ENCODE measurements at regions not wholly inside any gene's neighbourhood (a gene's known extent, or its start where the extent isn't known, plus 50 kb on each side); places are given as distances from the start of the nearest gene placed in this dataset.

GRCh38 chr6:91155129-91155785 lies 568.4 kb upstream of the MAP3K7 start:
- ATAC-seq (no peak), DNase-seq (ENCODE audit: low spot score) (no peak)
- H3K27me3 Mint-ChIP-seq = no peaks in the 10 kb centered on the region
- H3K4me3 Mint-ChIP-seq = no peak overlapping the region
- H3K27ac Mint-ChIP-seq = no peak overlapping the region
- H3K36me3 Mint-ChIP-seq = no peaks in the 10 kb centered on the region
- H3K9me3 Mint-ChIP-seq = no peaks in the 10 kb centered on the region
- H3K4me1 Mint-ChIP-seq (ENCODE audit: low read depth in 2 of 2) = no peaks in the 10 kb centered on the region

GRCh38 chr6:91152824-91153223 lies 566.0 kb upstream of the MAP3K7 start:
- no peaks in the 10 kb centered on the region for H3K9me3 Mint-ChIP-seq
- DNase-seq (ENCODE audit: low spot score) = no peak
- H3K4me1 Mint-ChIP-seq (ENCODE audit: low read depth in 2 of 2) = no peaks in the 10 kb centered on the region
- no peaks in the 10 kb centered on the region for H3K36me3 Mint-ChIP-seq
- ATAC-seq = no peak
- H3K27ac Mint-ChIP-seq = no peak overlapping the region
- no peaks in the 10 kb centered on the region for H3K27me3 Mint-ChIP-seq
- no peak overlapping the region for H3K4me3 Mint-ChIP-seq

GRCh38 chr6:91149956-91150705 lies 563.3 kb upstream of the MAP3K7 start:
- Mint-ChIP-seq H3K9me3 (no peaks in the 10 kb centered on the region), H3K4me3 (no peak overlapping the region), H3K27ac (no peak overlapping the region), H3K4me1 (ENCODE audit: low read depth in 2 of 2) (no peaks in the 10 kb centered on the region), H3K36me3 (no peaks in the 10 kb centered on the region), H3K27me3 (no peaks in the 10 kb centered on the region)
- no peak for DNase-seq (ENCODE audit: low spot score)
- no peak for ATAC-seq

GRCh38 chr6:91149246-91149955 lies 562.5 kb upstream of the MAP3K7 start:
- ATAC-seq = no peak
- no peaks in the 10 kb centered on the region for H3K36me3 Mint-ChIP-seq
- no peaks in the 10 kb centered on the region for H3K27me3 Mint-ChIP-seq
- no peak overlapping the region for H3K4me3 Mint-ChIP-seq
- no peak for DNase-seq (ENCODE audit: low spot score)
- no peak overlapping the region for H3K27ac Mint-ChIP-seq
- no peaks in the 10 kb centered on the region for H3K9me3 Mint-ChIP-seq
- no peaks in the 10 kb centered on the region for H3K4me1 Mint-ChIP-seq (ENCODE audit: low read depth in 2 of 2)

GRCh38 chr6:91144126-91144525 lies 557.3 kb upstream of the MAP3K7 start:
- no peaks in the 10 kb centered on the region for H3K4me1 Mint-ChIP-seq (ENCODE audit: low read depth in 2 of 2)
- H3K4me3 Mint-ChIP-seq = no peak overlapping the region
- no peaks in the 10 kb centered on the region for H3K27me3 Mint-ChIP-seq
- H3K27ac Mint-ChIP-seq = no peak overlapping the region
- H3K36me3 Mint-ChIP-seq = no peaks in the 10 kb centered on the region
- no peak for DNase-seq (ENCODE audit: low spot score)
- ATAC-seq = no peak
- no peaks in the 10 kb centered on the region for H3K9me3 Mint-ChIP-seq

- Mint-ChIP-seq H3K27me3 (no peaks in the 10 kb centered on the region), H3K36me3 (no peaks in the 10 kb centered on the region), H3K4me1 (ENCODE audit: low read depth in 2 of 2) (no peaks in the 10 kb centered on the region), H3K9me3 (no peaks in the 10 kb centered on the region), H3K4me3 (no peak overlapping the region), H3K27ac (no peak overlapping the region)
- ATAC-seq (no peak), DNase-seq (ENCODE audit: low spot score) (no peak)
These were observed 555.3 kb upstream of the MAP3K7 start for GRCh38 chr6:91142154-91142553.

- H3K9me3 Mint-ChIP-seq = no peaks in the 10 kb centered on the region
- no peaks in the 10 kb centered on the region for H3K4me1 Mint-ChIP-seq (ENCODE audit: low read depth in 2 of 2)
These were observed 554.5 kb upstream of the MAP3K7 start for GRCh38 chr6:91141346-91141745.

GRCh38 chr6:91140449-91140848 lies 553.6 kb upstream of the MAP3K7 start:
- ATAC-seq (no peak), DNase-seq (ENCODE audit: low spot score) (no peak)
- no peaks in the 10 kb centered on the region for H3K36me3 Mint-ChIP-seq
- H3K27me3 Mint-ChIP-seq = no peaks in the 10 kb centered on the region
- no peak overlapping the region for H3K27ac Mint-ChIP-seq
- no peaks in the 10 kb centered on the region for H3K9me3 Mint-ChIP-seq
- no peaks in the 10 kb centered on the region for H3K4me1 Mint-ChIP-seq (ENCODE audit: low read depth in 2 of 2)
- H3K4me3 Mint-ChIP-seq = no peak overlapping the region

More at GRCh38 chr6:91141346-91141745, 554.5 kb upstream of the MAP3K7 start:
- no peak overlapping the region for H3K27ac Mint-ChIP-seq
- no peaks in the 10 kb centered on the region for H3K36me3 Mint-ChIP-seq
- ATAC-seq (no peak), DNase-seq (ENCODE audit: low spot score) (no peak)
- H3K27me3 Mint-ChIP-seq = no peaks in the 10 kb centered on the region
- H3K4me3 Mint-ChIP-seq = no peak overlapping the region

- H3K9me3 Mint-ChIP-seq = no peaks in the 10 kb centered on the region
- ATAC-seq = no peak
These were observed 550.4 kb upstream of the MAP3K7 start for GRCh38 chr6:91137286-91137685.

GRCh38 chr6:91135406-91136103 lies 548.7 kb upstream of the MAP3K7 start:
- Mint-ChIP-seq H3K27ac (no peak overlapping the region), H3K9me3 (peaks cover 2% of the 10 kb centered on the region), H3K27me3 (no peaks in the 10 kb centered on the region), H3K4me3 (no peak overlapping the region), H3K4me1 (ENCODE audit: low read depth in 2 of 2) (no peaks in the 10 kb centered on the region), H3K36me3 (no peaks in the 10 kb centered on the region)
- ATAC-seq = no peak
- no peak for DNase-seq (ENCODE audit: low spot score)

More at GRCh38 chr6:91137286-91137685, 550.4 kb upstream of the MAP3K7 start:
- Mint-ChIP-seq H3K36me3 (no peaks in the 10 kb centered on the region), H3K27ac (no peak overlapping the region), H3K4me1 (ENCODE audit: low read depth in 2 of 2) (no peaks in the 10 kb centered on the region), H3K27me3 (no peaks in the 10 kb centered on the region), H3K4me3 (no peak overlapping the region)
- DNase-seq (ENCODE audit: low spot score) = no peak

- H3K4me3 Mint-ChIP-seq = no peak overlapping the region
- H3K27me3 Mint-ChIP-seq = no peaks in the 10 kb centered on the region
- no peak overlapping the region for H3K27ac Mint-ChIP-seq
- no peaks in the 10 kb centered on the region for H3K4me1 Mint-ChIP-seq (ENCODE audit: low read depth in 2 of 2)
- DNase-seq (ENCODE audit: low spot score) = no peak
- no peak for ATAC-seq
- no peaks in the 10 kb centered on the region for H3K36me3 Mint-ChIP-seq
- peaks cover 2% of the 10 kb centered on the region for H3K9me3 Mint-ChIP-seq
These were observed 545.6 kb upstream of the MAP3K7 start for GRCh38 chr6:91132461-91132860.

GRCh38 chr6:91130126-91130525 lies 543.3 kb upstream of the MAP3K7 start:
- no peak overlapping the region for H3K27ac Mint-ChIP-seq
- H3K9me3 Mint-ChIP-seq = peaks cover 2% of the 10 kb centered on the region
- no peaks in the 10 kb centered on the region for H3K4me1 Mint-ChIP-seq (ENCODE audit: low read depth in 2 of 2)
- no peak overlapping the region for H3K4me3 Mint-ChIP-seq
- DNase-seq (ENCODE audit: low spot score) (no peak), ATAC-seq (no peak)
- no peaks in the 10 kb centered on the region for H3K27me3 Mint-ChIP-seq
- no peaks in the 10 kb centered on the region for H3K36me3 Mint-ChIP-seq

- no peak overlapping the region for H3K27ac Mint-ChIP-seq
- H3K4me3 Mint-ChIP-seq = no peak overlapping the region
- H3K4me1 Mint-ChIP-seq (ENCODE audit: low read depth in 2 of 2) = no peaks in the 10 kb centered on the region
- no peaks in the 10 kb centered on the region for H3K27me3 Mint-ChIP-seq
- no peak for ATAC-seq
- no peaks in the 10 kb centered on the region for H3K36me3 Mint-ChIP-seq
- DNase-seq (ENCODE audit: low spot score) = no peak
- peaks cover 5% of the 10 kb centered on the region for H3K9me3 Mint-ChIP-seq
These were observed 540.9 kb upstream of the MAP3K7 start for GRCh38 chr6:91127752-91128151.

GRCh38 chr6:91126876-91127275 lies 540.0 kb upstream of the MAP3K7 start:
- ATAC-seq (no peak), DNase-seq (ENCODE audit: low spot score) (no peak)
- no peak overlapping the region for H3K4me3 Mint-ChIP-seq
- H3K27me3 Mint-ChIP-seq = no peaks in the 10 kb centered on the region
- no peaks in the 10 kb centered on the region for H3K36me3 Mint-ChIP-seq
- H3K4me1 Mint-ChIP-seq (ENCODE audit: low read depth in 2 of 2) = no peaks in the 10 kb centered on the region
- H3K9me3 Mint-ChIP-seq = peaks cover 3% of the 10 kb centered on the region
- no peak overlapping the region for H3K27ac Mint-ChIP-seq

Measured in natural killer cell treated with Interleukin-12 subunit alpha and Interleukin-12 subunit beta and Interleukin-15 and Interleukin-18, amount 100 ng/mL, for 72 hours (primary cell).